Occipital lobe (tissue), 1 donor: ENCODE measurements at regions not wholly inside any gene's neighbourhood (a gene's known extent, or its start where the extent isn't known, plus 50 kb on each side); places are given as distances from the start of the nearest gene placed in this dataset.

Source experiments
- DNase-seq: peaks from one replicate; lab custom pipeline; 2025; lab: John Stamatoyannopoulos, UW

GRCh38 chr2:76268902-76269620 is 558.3 kb upstream of the GCFC2 start:
- DNase-seq = no peak

DNA sequence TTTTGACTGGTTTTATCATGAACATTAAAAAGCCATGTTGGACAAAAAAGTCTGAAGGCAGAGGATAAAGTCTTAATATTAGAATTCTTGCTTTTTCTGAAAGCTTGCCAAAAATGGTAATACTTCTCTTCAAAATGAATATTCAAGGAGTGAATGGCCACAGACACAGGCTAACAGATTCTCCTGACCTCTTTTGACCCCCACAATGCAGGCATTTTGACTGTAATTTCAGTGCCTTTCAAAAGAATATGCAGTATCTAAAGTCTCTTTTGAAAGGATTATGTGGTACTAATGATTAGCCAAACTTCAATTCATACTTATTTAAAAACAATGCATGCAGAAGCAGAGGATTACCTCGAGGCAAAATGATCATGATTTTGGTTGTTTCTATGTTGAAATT is 557.8 kb upstream of the GCFC2 start:
- DNase-seq = no peak

DNA sequence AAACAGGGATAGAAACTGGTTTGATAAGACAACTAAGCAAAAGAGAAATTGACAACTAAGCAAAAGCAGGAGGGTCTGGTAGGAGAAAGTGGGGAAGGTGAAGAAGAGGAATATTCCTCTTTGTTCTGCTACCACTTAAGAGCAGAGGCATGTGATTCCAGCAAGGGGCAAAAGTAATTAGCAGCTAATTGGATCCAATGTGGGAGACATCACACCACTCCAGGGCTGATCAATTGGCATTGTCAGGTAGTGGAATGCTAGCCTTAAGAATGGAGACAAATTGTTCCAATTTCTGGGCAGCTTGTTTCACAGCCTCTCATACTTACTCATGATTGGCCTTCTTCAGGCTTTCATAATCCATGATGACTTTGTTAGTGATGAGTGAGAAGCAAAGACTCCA is 547.1 kb upstream of the GCFC2 start:
- DNase-seq = no peak

- DNase-seq = no peak
Observed at GRCh38 chr2:76256458-76257088, 545.9 kb upstream of the GCFC2 start.

- no peak for DNase-seq
Observed at GRCh38 chr2:76252704-76253103, 542.0 kb upstream of the GCFC2 start.

DNA sequence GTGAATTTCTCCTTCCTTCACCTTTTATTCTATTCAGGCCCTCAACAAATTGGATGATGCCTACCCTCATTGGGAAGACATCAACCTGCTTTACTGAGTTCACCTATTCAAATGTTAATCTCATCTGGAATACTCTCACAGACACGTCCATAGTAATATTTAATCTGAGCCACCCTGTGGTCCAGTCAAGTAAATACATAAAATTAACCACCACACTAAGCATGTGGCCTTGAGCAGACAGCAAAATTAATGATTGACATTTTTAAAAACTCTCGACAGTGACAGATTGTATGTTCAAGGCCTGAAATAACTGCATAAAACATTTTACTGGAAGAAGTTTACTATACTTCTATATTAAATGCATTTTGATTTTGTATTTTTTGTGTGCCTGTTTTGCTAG is 540.6 kb upstream of the GCFC2 start:
- DNase-seq = no peak

GRCh38 chr2:76247006-76247405 is 536.3 kb upstream of the GCFC2 start:
- no peak for DNase-seq

DNA sequence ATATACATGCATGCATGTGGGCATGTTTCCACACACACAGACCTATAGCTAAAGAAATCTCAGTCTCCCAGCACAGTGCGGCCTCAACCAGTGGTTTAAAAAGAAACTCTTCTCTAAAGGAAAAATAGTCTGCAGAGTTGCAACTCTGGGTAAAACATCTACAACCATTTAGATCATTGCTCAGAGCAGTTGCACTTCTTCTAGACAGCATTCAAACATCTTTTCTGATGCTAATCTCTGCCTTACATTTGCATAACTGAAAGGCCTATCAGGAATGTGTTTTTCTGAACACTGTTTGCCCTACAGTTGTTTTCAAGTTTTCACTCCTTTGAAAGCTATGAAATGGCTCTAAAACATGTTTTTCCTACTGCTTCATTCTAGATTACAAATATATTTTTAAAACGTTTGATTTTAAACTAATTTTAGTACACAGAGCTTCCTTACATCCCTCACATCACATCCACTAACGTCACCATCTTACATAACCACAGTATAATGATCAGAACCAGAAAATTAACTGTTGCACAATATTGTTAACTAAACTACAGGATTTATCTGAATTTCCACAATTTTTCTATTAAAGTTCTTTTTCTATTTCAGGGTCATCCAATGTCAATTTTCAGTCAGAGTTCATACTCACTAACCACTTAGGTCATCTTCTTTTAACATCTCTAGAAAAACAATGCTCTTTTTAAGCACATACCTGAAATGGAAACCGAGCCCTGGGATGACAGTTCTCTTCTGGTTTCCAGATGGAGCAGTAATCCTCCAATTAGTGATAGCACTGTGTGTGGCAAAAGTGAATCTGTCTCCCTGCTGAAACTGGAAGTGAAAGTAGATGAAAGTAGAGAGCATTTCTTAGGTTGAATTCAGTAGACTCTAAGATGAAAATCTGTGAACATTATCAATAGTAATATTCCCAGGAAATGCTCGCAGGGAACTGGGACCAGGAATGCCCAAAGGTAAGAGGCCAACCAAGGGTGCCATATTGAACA is 501.6 kb upstream of the GCFC2 start:
- no peak for DNase-seq

DNA sequence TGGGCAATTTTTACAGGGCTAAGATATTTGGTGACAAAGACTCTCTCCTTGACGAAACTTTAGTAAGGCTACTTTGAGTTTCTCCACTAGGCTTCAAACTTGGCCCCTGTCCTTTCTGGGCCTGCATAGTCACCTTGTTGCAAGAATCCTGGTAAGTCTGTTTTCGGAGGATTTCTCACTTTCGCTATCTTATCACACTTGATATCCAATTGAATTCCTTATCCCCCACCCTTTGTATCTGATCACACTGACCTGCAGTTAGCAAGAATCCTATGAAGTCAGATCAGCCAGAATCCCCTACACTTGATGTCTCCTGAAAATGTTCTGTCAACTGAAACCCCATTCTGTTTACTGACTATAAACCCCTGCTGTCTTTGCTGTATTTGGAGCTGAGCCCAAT is 499.8 kb upstream of the GCFC2 start:
- no peak for DNase-seq

DNA sequence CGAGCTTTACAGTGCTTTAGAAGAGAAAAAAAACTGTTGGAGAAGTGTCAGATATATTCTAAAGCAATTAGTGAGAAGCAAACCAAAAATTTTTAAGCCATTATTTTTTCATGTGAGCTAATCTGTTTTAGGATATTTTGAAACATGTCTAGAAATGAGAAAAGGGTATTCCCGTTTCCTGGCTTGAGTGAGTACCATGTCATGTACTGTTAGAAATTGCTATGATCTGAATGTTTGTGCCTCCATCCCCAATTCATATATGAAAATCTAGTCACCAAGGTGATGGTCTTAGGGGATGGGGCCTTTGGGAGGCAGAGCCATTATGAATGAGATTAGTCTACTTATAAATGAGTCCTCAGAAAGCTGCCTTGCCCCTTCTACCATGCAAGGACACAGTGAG is 493.3 kb upstream of the GCFC2 start:
- no peak for DNase-seq

DNA sequence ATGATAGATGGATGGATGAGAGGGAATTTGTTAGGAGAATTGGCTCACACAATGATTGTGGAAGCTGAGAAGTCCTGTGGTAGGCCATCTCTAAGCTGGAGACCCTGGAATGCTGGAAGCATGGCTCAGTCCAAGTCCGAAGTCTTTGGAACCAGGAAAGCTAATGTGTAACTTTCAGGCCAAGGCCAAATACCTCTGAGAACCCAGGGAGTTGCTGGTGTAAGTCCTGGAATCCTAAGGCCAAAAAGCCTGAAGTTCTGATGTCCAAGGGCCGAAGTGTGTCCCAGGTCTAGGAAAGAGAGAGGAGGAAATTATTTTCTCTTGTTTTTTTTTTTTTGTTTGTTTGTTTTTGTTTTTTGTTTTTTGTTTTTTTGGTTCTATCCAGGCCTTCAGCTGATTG is 492.2 kb upstream of the GCFC2 start:
- no peak for DNase-seq

DNA sequence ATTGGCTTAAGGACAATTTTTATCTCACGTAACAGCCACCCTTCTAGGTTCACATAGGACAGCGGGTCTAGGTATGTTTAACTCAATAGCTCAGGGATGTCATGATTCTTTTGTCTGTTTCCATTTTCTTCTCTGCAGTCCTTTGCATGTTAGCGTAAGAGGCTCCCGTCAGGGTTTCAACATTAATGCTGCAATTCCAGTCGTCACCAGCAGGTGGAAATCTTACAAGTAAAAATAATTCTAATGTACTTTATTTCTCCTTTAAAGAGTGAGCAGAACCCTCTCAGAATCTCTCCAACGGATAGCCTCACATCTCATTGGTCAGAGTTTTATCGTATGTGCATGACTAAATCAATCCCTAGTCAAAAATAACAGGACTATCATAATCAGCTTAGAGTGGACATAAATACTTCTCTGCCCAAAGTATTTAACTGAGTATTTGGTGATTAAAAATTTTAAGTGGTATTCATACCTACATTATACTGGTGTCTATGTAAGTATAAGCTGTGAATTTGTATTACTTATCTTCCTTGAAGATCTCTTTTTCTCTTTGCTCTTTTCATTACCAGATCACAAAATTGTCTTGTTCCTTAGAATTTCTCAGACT is 487.2 kb upstream of the GCFC2 start:
- no peak for DNase-seq

GRCh38 chr2:76197428-76197827 is 486.7 kb upstream of the GCFC2 start:
- no peak for DNase-seq

- no peak for DNase-seq
Observed at GRCh38 chr2:76194031-76194775, 483.5 kb upstream of the GCFC2 start.

- no peak for DNase-seq
Observed at GRCh38 chr2:76193089-76193488, 482.4 kb upstream of the GCFC2 start.

GRCh38 chr2:76188334-76189008 is 477.8 kb upstream of the GCFC2 start:
- no peak for DNase-seq

- no peak for DNase-seq
Observed at GRCh38 chr2:76187415-76187814, 476.7 kb upstream of the GCFC2 start.

DNA sequence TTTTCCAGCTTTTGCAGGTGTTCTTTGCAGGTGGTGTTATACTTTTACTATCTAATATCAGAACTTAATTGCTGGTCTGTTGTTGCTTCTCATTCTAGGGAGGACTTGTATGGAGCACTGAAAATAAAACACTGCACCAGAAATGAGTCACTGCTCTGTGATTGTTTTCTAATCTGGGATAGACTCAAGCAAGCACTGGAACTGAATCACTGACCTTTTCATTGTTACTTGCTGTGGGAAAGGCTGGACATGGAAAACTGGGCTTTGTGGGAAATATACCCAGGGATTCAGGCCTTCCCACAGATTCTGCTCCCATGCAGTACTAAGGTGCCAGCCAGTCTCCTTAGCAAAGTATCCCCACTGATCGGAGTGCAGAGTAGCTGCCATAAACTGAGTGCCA is 470.0 kb upstream of the GCFC2 start:
- DNase-seq = no peak

DNA sequence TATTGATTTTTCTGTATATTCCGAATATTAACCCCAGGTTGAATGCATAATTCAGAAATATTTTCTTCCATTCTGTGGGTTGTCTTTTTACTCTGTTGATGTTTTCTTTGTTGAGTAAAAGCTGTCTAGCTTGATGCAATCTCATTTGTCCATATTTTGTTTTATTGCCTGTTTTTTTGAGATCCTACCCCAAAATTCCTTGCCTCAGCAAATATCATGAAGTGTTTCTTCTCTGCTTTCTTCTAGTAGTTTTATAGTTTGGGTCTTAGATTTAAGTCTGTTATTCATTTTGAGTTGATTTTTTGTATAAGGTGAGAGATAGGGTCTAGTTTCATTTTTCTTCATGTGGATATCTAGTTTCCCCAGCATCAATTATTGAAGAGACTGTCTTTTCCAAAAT is 467.9 kb upstream of the GCFC2 start:
- no peak for DNase-seq

GRCh38 chr2:76175295-76175694 is 464.6 kb upstream of the GCFC2 start:
- no peak for DNase-seq

DNA sequence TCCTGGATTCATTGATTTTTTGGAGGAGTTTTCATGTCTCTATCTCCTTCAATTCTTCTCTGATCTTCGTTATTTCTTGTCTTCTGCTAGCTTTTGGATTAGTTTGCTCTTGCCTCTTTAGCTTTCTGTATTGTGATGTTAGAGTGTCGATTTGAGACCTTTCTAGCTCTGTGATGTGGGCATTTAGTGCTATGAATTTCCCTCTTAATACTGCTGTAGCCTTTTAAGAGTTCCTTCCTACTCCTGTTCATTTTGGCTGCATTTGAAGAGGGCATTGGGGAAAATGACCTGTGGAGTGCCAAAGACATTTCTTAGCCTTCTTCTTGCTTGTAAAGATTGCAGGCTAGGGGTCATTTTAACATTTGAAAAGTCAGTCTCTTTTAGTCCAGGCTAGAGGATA is 463.8 kb upstream of the GCFC2 start:
- no peak for DNase-seq
